Mammary epithelial cell (primary cell): ENCODE measurements at regions not wholly inside any gene's neighbourhood (a gene's known extent, or its start where the extent isn't known, plus 50 kb on each side); places are given as distances from the start of the nearest gene placed in this dataset.
"Not testable (repeated sequence)": the region's sequence is repeated elsewhere in the genome, so short reads cannot be mapped to it uniquely, and the experiment has no call there.

Experiments
- CTCF ChIP-seq, 2 donors: IDR thresholded peaks in 1 of 2; conservative IDR thresholded peaks in 1 of 2; 2 replicates each; pipeline ENCODE4 v1.5.1; 2011 to 2012; ENCODE audit warnings: inconsistent platforms in 2 of 2, low read length in 2 of 2, mild to moderate bottlenecking in 2 of 2, control low read depth in 1 of 2, low read depth in 1 of 2; ENCODE audit not compliant: insufficient read depth in 1 of 2; ENCODE audit errors: extremely low read depth in 1 of 2
- EZH2 ChIP-seq: IDR thresholded peaks from 2 replicates; pipeline ENCODE4 v1.6.1; 2012; ENCODE audit warnings: low read length, inconsistent platforms, borderline replicate concordance

- TF ChIP-seq EZH2; CTCF (conservative IDR thresholded peaks at IDR 0.05 in 1 of 2, IDR thresholded peaks at IDR 0.05 in 1 of 2; ENCODE audit: extremely low read depth in 1 of 2, insufficient read depth in 1 of 2, low read depth in 1 of 2, low read length in 2 of 2): not testable (repeated sequence)
Measured at GRCh38 chr2:88994856-88995255, 303.4 kb downstream of the RPIA start.
